HG02840 (cell line): ENCODE measurements at regions not wholly inside any gene's neighbourhood (a gene's known extent, or its start where the extent isn't known, plus 50 kb on each side); places are given as distances from the start of the nearest gene placed in this dataset.

Experiments
- ATAC-seq: cut with Tn5 transposase; IDR thresholded peaks from one replicate; pipeline ENCODE4 v1.9.1; 2021; ENCODE audit warnings: mild to moderate bottlenecking, moderate library complexity, moderate number of reproducible peaks; ENCODE audit not compliant: unreplicated experiment, low FRiP score

- no peak for ATAC-seq
Observed at GRCh38 chr7:116083796-116084195, 53.2 kb upstream of the TFEC start.

- ATAC-seq = no peak
Observed at GRCh38 chr7:116086547-116087045, 56.0 kb upstream of the TFEC start.

GRCh38 chr7:116087291-116087690, 56.7 kb upstream of the TFEC start:
- no peak for ATAC-seq

GRCh38 chr7:116087984-116088383, 57.4 kb upstream of the TFEC start:
- no peak for ATAC-seq

GRCh38 chr7:116089293-116089692, 58.7 kb upstream of the TFEC start:
- ATAC-seq = no peak

- no peak for ATAC-seq
Observed at GRCh38 chr7:116093516-116094301, 63.1 kb upstream of the TFEC start.

GRCh38 chr7:116095396-116095795, 64.8 kb upstream of the TFEC start:
- no peak for ATAC-seq

GRCh38 chr7:116097365-116098009, 66.9 kb upstream of the TFEC start:
- no peak for ATAC-seq

GRCh38 chr7:116098175-116098574, 67.6 kb upstream of the TFEC start:
- ATAC-seq = no peak

GRCh38 chr7:116100626-116101025, 70.1 kb upstream of the TFEC start:
- ATAC-seq = no peak

- no peak for ATAC-seq
Observed at GRCh38 chr7:116101704-116102103, 71.1 kb upstream of the TFEC start.

- ATAC-seq = no peak
Observed at GRCh38 chr7:116111475-116111874, 80.9 kb upstream of the TFEC start.

GRCh38 chr7:116113310-116113709, 82.7 kb upstream of the TFEC start:
- ATAC-seq = no peak

- no peak for ATAC-seq
Observed at GRCh38 chr7:116120839-116121238, 89.5 kb upstream of the TES start.

GRCh38 chr7:116122972-116123595, 87.3 kb upstream of the TES start:
- no peak for ATAC-seq

- ATAC-seq = no peak
Observed at GRCh38 chr7:116128139-116128538, 82.2 kb upstream of the TES start.

GRCh38 chr7:116135306-116135705, 75.0 kb upstream of the TES start:
- no peak for ATAC-seq

- ATAC-seq = peak; percentile 93
Observed at GRCh38 chr7:116138202-116138801, 72.0 kb upstream of the TES start.

GRCh38 chr7:116139007-116139406, 71.3 kb upstream of the TES start:
- no peak for ATAC-seq

GRCh38 chr7:116139807-116140206, 70.5 kb upstream of the TES start:
- ATAC-seq = no peak

- no peak for ATAC-seq
Observed at GRCh38 chr7:116142374-116142773, 68.0 kb upstream of the TES start.
